ENCODE measurements at regions not wholly inside any gene's neighbourhood (a gene's known extent, or its start where the extent isn't known, plus 50 kb on each side); places are given as distances from the start of the nearest gene placed in this dataset.

- Histone ChIP-seq H3K4me2 (ENCODE audit: low read depth, low read length, poor library complexity, severe bottlenecking) (no peak overlapping the region), H3K9me2 (replicated peaks; ENCODE audit: insufficient read depth, low read length) (no peaks in the 10 kb centered on the region), H3K9ac (ENCODE audit: low read length) (no peak overlapping the region), H3K4me3 (ENCODE audit: low read length) (no peak overlapping the region), H3K79me2 (ENCODE audit: low read length) (no peaks in the 10 kb centered on the region), H3K36me3 (ENCODE audit: insufficient read depth, low read length) (no peaks in the 10 kb centered on the region), H3K9me3 (ENCODE audit: low read length) (no peaks in the 10 kb centered on the region), H4K20me1 (ENCODE audit: insufficient read depth, low read depth, low read length) (no peaks in the 10 kb centered on the region), H3K27me3 (ENCODE audit: low read length) (no peaks in the 10 kb centered on the region), H3K4me1 (ENCODE audit: low read length) (peaks cover 3% of the 10 kb centered on the region; the same call in 1 of the 2 replicates), H3K27ac (ENCODE audit: low read length) (no peak overlapping the region), H2AFZ (ENCODE audit: low read length) (no peak overlapping the region)
- DNase-seq, result no peak
Observed at GRCh38 chr6:54694928-54695532, 151.5 kb upstream of the FAM83B start.

DNA sequence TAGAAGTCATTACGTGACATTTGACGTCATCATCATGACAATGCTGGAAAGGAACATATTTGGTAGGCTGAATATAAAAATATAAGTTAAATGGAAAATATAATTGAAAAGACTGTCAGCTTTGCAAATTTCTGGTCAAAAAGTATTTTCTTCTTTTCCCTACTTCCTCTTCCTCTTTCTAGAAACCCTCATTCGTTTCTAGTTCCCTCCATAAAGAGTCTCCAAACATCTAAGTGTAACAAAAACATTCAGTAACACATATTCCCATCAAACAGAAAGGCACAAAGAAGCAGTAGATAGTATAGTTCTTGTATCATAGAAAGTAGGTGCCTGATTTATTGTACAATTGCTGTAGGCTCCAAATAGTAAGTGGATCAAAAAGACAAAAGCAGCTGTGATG is 150.8 kb upstream of the FAM83B start:
- H3K9me3 ChIP-seq (ENCODE audit: low read length), result no peaks in the 10 kb centered on the region
- no peaks in the 10 kb centered on the region for H3K27me3 ChIP-seq (ENCODE audit: low read length)
- no peaks in the 10 kb centered on the region for H3K9me2 ChIP-seq (replicated peaks; ENCODE audit: insufficient read depth, low read length)
- H3K9ac ChIP-seq (ENCODE audit: low read length), result no peak overlapping the region
- no peak overlapping the region for H3K4me3 ChIP-seq (ENCODE audit: low read length)
- H2AFZ ChIP-seq (ENCODE audit: low read length), result no peak overlapping the region
- H4K20me1 ChIP-seq (ENCODE audit: insufficient read depth, low read depth, low read length), result no peaks in the 10 kb centered on the region
- peaks cover 3% of the 10 kb centered on the region; the same call in 1 of the 2 replicates for H3K4me1 ChIP-seq (ENCODE audit: low read length)
- H3K27ac ChIP-seq (ENCODE audit: low read length), result no peak overlapping the region
- DNase-seq, result no peak
- H3K79me2 ChIP-seq (ENCODE audit: low read length), result no peaks in the 10 kb centered on the region
- no peak overlapping the region for H3K4me2 ChIP-seq (ENCODE audit: low read depth, low read length, poor library complexity, severe bottlenecking)
- H3K36me3 ChIP-seq (ENCODE audit: insufficient read depth, low read length), result no peaks in the 10 kb centered on the region

- no peak for DNase-seq
- H2AFZ ChIP-seq (ENCODE audit: low read length), result no peak overlapping the region
- no peak overlapping the region for H3K4me3 ChIP-seq (ENCODE audit: low read length)
- H3K4me1 ChIP-seq (ENCODE audit: low read length), result peaks cover 3% of the 10 kb centered on the region; the same call in 1 of the 2 replicates
- H3K27ac ChIP-seq (ENCODE audit: low read length), result no peak overlapping the region
- no peaks in the 10 kb centered on the region for H3K79me2 ChIP-seq (ENCODE audit: low read length)
- no peaks in the 10 kb centered on the region for H3K27me3 ChIP-seq (ENCODE audit: low read length)
- no peaks in the 10 kb centered on the region for H3K9me2 ChIP-seq (replicated peaks; ENCODE audit: insufficient read depth, low read length)
- no peak overlapping the region for H3K4me2 ChIP-seq (ENCODE audit: low read depth, low read length, poor library complexity, severe bottlenecking)
- no peaks in the 10 kb centered on the region for H3K9me3 ChIP-seq (ENCODE audit: low read length)
- H3K36me3 ChIP-seq (ENCODE audit: insufficient read depth, low read length), result no peaks in the 10 kb centered on the region
- H4K20me1 ChIP-seq (ENCODE audit: insufficient read depth, low read depth, low read length), result no peaks in the 10 kb centered on the region
- no peak overlapping the region for H3K9ac ChIP-seq (ENCODE audit: low read length)
Observed at GRCh38 chr6:54697424-54697823, 149.1 kb upstream of the FAM83B start.

DNA sequence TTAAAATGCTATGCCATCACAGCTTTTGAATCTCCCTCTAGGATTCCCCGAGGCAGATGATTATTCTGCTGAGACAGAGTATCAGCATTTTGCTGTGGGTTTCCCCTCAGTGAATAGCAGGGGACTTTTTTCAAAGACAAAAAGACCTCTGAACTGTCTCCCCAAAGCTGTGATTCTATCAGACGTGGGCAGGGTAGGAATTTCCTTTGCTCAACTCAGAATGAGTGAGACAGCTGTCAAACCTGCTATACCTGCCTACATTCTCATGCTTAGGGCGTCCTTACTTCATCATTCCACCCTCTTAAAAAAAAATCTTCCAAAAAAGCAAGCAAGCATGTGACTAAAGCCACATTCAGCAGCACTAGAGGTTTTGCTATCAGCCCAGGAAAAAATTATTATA is 147.6 kb upstream of the FAM83B start:
- no peaks in the 10 kb centered on the region for H4K20me1 ChIP-seq (ENCODE audit: insufficient read depth, low read depth, low read length)
- no peaks in the 10 kb centered on the region for H3K79me2 ChIP-seq (ENCODE audit: low read length)
- H3K27ac ChIP-seq (ENCODE audit: low read length), result no peak overlapping the region
- no peaks in the 10 kb centered on the region for H3K36me3 ChIP-seq (ENCODE audit: insufficient read depth, low read length)
- no peaks in the 10 kb centered on the region for H3K9me3 ChIP-seq (ENCODE audit: low read length)
- no peak overlapping the region for H2AFZ ChIP-seq (ENCODE audit: low read length)
- no peaks in the 10 kb centered on the region for H3K27me3 ChIP-seq (ENCODE audit: low read length)
- no peak overlapping the region for H3K4me3 ChIP-seq (ENCODE audit: low read length)
- DNase-seq, result no peak
- peaks cover 3% of the 10 kb centered on the region; the same call in 1 of the 2 replicates for H3K4me1 ChIP-seq (ENCODE audit: low read length)
- no peaks in the 10 kb centered on the region for H3K9me2 ChIP-seq (replicated peaks; ENCODE audit: insufficient read depth, low read length)
- H3K9ac ChIP-seq (ENCODE audit: low read length), result no peak overlapping the region
- no peak overlapping the region for H3K4me2 ChIP-seq (ENCODE audit: low read depth, low read length, poor library complexity, severe bottlenecking)

GRCh38 chr6:54700158-54700557 is 146.4 kb upstream of the FAM83B start:
- Histone ChIP-seq H3K27me3 (ENCODE audit: low read length) (no peaks in the 10 kb centered on the region), H3K27ac (ENCODE audit: low read length) (no peak overlapping the region), H3K9ac (ENCODE audit: low read length) (no peak overlapping the region), H4K20me1 (ENCODE audit: insufficient read depth, low read depth, low read length) (no peaks in the 10 kb centered on the region), H3K4me1 (ENCODE audit: low read length) (peaks cover 3% of the 10 kb centered on the region; the same call in 1 of the 2 replicates), H3K4me2 (ENCODE audit: low read depth, low read length, poor library complexity, severe bottlenecking) (no peak overlapping the region), H2AFZ (ENCODE audit: low read length) (no peak overlapping the region), H3K4me3 (ENCODE audit: low read length) (no peak overlapping the region), H3K9me2 (replicated peaks; ENCODE audit: insufficient read depth, low read length) (no peaks in the 10 kb centered on the region), H3K79me2 (ENCODE audit: low read length) (no peaks in the 10 kb centered on the region), H3K36me3 (ENCODE audit: insufficient read depth, low read length) (no peaks in the 10 kb centered on the region), H3K9me3 (ENCODE audit: low read length) (no peaks in the 10 kb centered on the region)
- no peak for DNase-seq

GRCh38 chr6:54702772-54703171 is 143.8 kb upstream of the FAM83B start:
- no peaks in the 10 kb centered on the region for H3K27me3 ChIP-seq (ENCODE audit: low read length)
- H3K9me3 ChIP-seq (ENCODE audit: low read length), result no peaks in the 10 kb centered on the region
- no peak for DNase-seq
- H3K4me1 ChIP-seq (ENCODE audit: low read length), result no peaks in the 10 kb centered on the region
- H3K9me2 ChIP-seq (replicated peaks; ENCODE audit: insufficient read depth, low read length), result no peaks in the 10 kb centered on the region
- H3K79me2 ChIP-seq (ENCODE audit: low read length), result no peaks in the 10 kb centered on the region
- no peak overlapping the region for H3K4me2 ChIP-seq (ENCODE audit: low read depth, low read length, poor library complexity, severe bottlenecking)
- H2AFZ ChIP-seq (ENCODE audit: low read length), result no peak overlapping the region
- H3K4me3 ChIP-seq (ENCODE audit: low read length), result no peak overlapping the region
- no peaks in the 10 kb centered on the region for H3K36me3 ChIP-seq (ENCODE audit: insufficient read depth, low read length)
- H4K20me1 ChIP-seq (ENCODE audit: insufficient read depth, low read depth, low read length), result no peaks in the 10 kb centered on the region
- H3K27ac ChIP-seq (ENCODE audit: low read length), result no peak overlapping the region
- no peak overlapping the region for H3K9ac ChIP-seq (ENCODE audit: low read length)

GRCh38 chr6:54706391-54706790 is 140.2 kb upstream of the FAM83B start:
- Histone ChIP-seq H3K4me1 (ENCODE audit: low read length) (no peaks in the 10 kb centered on the region), H2AFZ (ENCODE audit: low read length) (no peak overlapping the region), H3K4me3 (ENCODE audit: low read length) (no peak overlapping the region), H3K4me2 (ENCODE audit: low read depth, low read length, poor library complexity, severe bottlenecking) (no peak overlapping the region), H3K27me3 (ENCODE audit: low read length) (no peaks in the 10 kb centered on the region), H3K27ac (ENCODE audit: low read length) (no peak overlapping the region), H3K9ac (ENCODE audit: low read length) (no peak overlapping the region), H3K36me3 (ENCODE audit: insufficient read depth, low read length) (no peaks in the 10 kb centered on the region), H3K9me2 (replicated peaks; ENCODE audit: insufficient read depth, low read length) (no peaks in the 10 kb centered on the region), H4K20me1 (ENCODE audit: insufficient read depth, low read depth, low read length) (no peaks in the 10 kb centered on the region), H3K9me3 (ENCODE audit: low read length) (no peaks in the 10 kb centered on the region), H3K79me2 (ENCODE audit: low read length) (no peaks in the 10 kb centered on the region)
- DNase-seq, result no peak

GRCh38 chr6:54706844-54707605 is 139.5 kb upstream of the FAM83B start:
- no peak overlapping the region for H3K9ac ChIP-seq (ENCODE audit: low read length)
- H3K4me2 ChIP-seq (ENCODE audit: low read depth, low read length, poor library complexity, severe bottlenecking), result no peak overlapping the region
- H3K4me1 ChIP-seq (ENCODE audit: low read length), result no peaks in the 10 kb centered on the region
- H3K36me3 ChIP-seq (ENCODE audit: insufficient read depth, low read length), result no peaks in the 10 kb centered on the region
- no peak overlapping the region for H3K4me3 ChIP-seq (ENCODE audit: low read length)
- H3K79me2 ChIP-seq (ENCODE audit: low read length), result no peaks in the 10 kb centered on the region
- no peak overlapping the region for H2AFZ ChIP-seq (ENCODE audit: low read length)
- H3K27me3 ChIP-seq (ENCODE audit: low read length), result no peaks in the 10 kb centered on the region
- H3K9me3 ChIP-seq (ENCODE audit: low read length), result no peaks in the 10 kb centered on the region
- H4K20me1 ChIP-seq (ENCODE audit: insufficient read depth, low read depth, low read length), result no peaks in the 10 kb centered on the region
- no peaks in the 10 kb centered on the region for H3K9me2 ChIP-seq (replicated peaks; ENCODE audit: insufficient read depth, low read length)
- no peak for DNase-seq
- H3K27ac ChIP-seq (ENCODE audit: low read length), result no peak overlapping the region

Measured in Karpas-422 (cell line).